ENCODE measurements at regions not wholly inside any gene's neighbourhood (a gene's known extent, or its start where the extent isn't known, plus 50 kb on each side); places are given as distances from the start of the nearest gene placed in this dataset.

GRCh38 chr2:215678094-215678493, 242.2 kb upstream of the FN1 start:
- H3K27ac ChIP-seq = no peak overlapping the region
- intact Hi-C loops (cut with DNase I) = no loop called here
- DNase-seq (ENCODE audit: low spot score) = no peak
- no peaks in the 10 kb centered on the region for H3K36me3 ChIP-seq
- H3K4me3 ChIP-seq = no peak overlapping the region
- no peaks in the 10 kb centered on the region for H3K4me1 ChIP-seq (replicated peaks)
- no peaks in the 10 kb centered on the region for H3K27me3 ChIP-seq (replicated peaks; ENCODE audit: insufficient read depth)
- TF ChIP-seq CTCF (IDR thresholded peaks at IDR 0.05) = no peak
- TF ChIP-seq POLR2AphosphoS5 (IDR thresholded peaks at IDR 0.05) = no peak
- no peak for TF ChIP-seq POLR2A (IDR thresholded peaks at IDR 0.05)
- H3K9me3 ChIP-seq = no peaks in the 10 kb centered on the region

GRCh38 chr2:215677481-215677880, 241.6 kb upstream of the FN1 start:
- no peak for TF ChIP-seq CTCF (IDR thresholded peaks at IDR 0.05)
- TF ChIP-seq POLR2A (IDR thresholded peaks at IDR 0.05) = no peak
- no peak for TF ChIP-seq POLR2AphosphoS5 (IDR thresholded peaks at IDR 0.05)
- intact Hi-C loops (cut with DNase I) = no loop called here
- H3K36me3 ChIP-seq = no peaks in the 10 kb centered on the region

DNA sequence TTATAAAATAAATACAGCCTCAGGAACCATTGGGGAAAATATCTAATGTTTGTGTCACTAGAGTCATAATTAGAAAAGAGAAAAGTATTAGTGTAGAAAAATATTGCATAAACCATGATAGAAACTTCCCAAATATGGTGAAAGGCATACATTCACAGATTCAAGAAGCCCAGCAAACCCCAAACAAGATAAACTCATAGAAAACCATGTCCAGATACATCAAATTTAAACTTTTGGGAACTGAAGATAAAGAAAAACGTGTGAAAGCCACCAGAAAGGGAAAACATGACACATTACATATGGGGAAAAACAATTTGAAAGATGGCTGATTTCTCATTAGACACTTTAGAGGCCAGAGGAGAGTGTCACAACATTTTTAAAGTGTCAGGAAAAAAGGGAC, 236.5 kb upstream of the FN1 start:
- WGBS = 79% methylated on average over 1 of the region's 1 CpG
- Histone ChIP-seq H3K4me1 (replicated peaks) (no peaks in the 10 kb centered on the region), H3K9me3 (no peaks in the 10 kb centered on the region), H3K27me3 (replicated peaks; ENCODE audit: insufficient read depth) (no peaks in the 10 kb centered on the region), H3K4me3 (no peak overlapping the region), H3K36me3 (no peaks in the 10 kb centered on the region), H3K27ac (no peak overlapping the region)
- TF ChIP-seq CTCF (IDR thresholded peaks at IDR 0.05) = no peak
- TF ChIP-seq POLR2AphosphoS5 (IDR thresholded peaks at IDR 0.05) = no peak
- no peak for TF ChIP-seq POLR2A (IDR thresholded peaks at IDR 0.05)
- DNase-seq (ENCODE audit: low spot score) = no peak
- intact Hi-C loops (cut with DNase I) = no loop called here

More at GRCh38 chr2:215677481-215677880, 241.6 kb upstream of the FN1 start:
- Histone ChIP-seq H3K27ac (no peak overlapping the region), H3K9me3 (no peaks in the 10 kb centered on the region), H3K27me3 (replicated peaks; ENCODE audit: insufficient read depth) (no peaks in the 10 kb centered on the region), H3K4me1 (replicated peaks) (no peaks in the 10 kb centered on the region), H3K4me3 (no peak overlapping the region)
- DNase-seq (ENCODE audit: low spot score) = no peak
- 86% methylated on average over 2 of the region's 2 CpGs for WGBS

DNA sequence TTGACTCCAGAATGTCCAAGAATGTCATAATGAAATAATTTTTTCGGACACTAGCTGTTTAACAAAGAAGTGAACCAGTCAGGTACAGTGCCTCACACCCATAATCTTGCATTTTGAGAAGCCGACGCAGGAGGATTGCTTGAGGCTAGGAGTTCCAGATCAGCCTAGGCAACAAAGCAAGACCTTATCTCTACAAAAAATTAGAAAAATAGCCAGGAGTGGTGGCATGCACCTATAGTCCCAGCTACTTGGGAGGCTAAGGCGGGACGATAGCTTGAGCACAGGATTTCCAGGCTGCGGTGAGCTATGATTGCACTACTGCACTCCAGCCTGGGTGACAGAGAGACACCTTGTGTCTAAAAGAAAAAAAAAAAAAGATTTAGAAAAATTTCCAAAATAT, 235.8 kb upstream of the FN1 start:
- Histone ChIP-seq H3K27me3 (replicated peaks; ENCODE audit: insufficient read depth) (no peaks in the 10 kb centered on the region), H3K4me1 (replicated peaks) (no peaks in the 10 kb centered on the region), H3K27ac (no peak overlapping the region), H3K9me3 (no peaks in the 10 kb centered on the region), H3K4me3 (no peak overlapping the region), H3K36me3 (no peaks in the 10 kb centered on the region)
- 80% methylated on average over 6 of the region's 6 CpGs for WGBS
- intact Hi-C loops (cut with DNase I) = no loop called here
- TF ChIP-seq POLR2A (IDR thresholded peaks at IDR 0.05) (no peak), POLR2AphosphoS5 (IDR thresholded peaks at IDR 0.05) (no peak), CTCF (IDR thresholded peaks at IDR 0.05) (no peak)
- DNase-seq (ENCODE audit: low spot score) = no peak

DNA sequence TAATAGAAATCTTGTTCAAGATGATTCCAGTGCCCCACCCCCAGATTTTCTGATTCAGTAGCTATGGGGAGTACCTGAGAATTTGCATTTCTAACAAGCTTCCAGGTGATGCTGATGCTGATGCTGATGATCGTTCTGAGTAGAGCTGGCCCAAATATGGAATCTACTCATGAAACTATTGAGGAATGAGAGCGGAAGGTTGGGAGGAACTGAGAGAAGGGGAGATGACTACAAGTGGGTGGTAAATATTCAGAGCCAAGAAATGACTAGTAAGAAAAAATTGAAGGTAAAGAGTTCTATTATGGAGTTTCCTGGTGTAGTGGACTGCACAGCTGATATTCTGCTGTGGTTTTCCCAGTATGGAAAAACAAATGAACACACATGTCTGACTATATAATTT, 235.4 kb upstream of the FN1 start:
- TF ChIP-seq POLR2A (IDR thresholded peaks at IDR 0.05) (no peak), POLR2AphosphoS5 (IDR thresholded peaks at IDR 0.05) (no peak), CTCF (IDR thresholded peaks at IDR 0.05) (no peak)
- no peaks in the 10 kb centered on the region for H3K9me3 ChIP-seq
- H3K4me3 ChIP-seq = no peak overlapping the region
- 95% methylated on average over 2 of the region's 2 CpGs for WGBS
- intact Hi-C loops (cut with DNase I) = no loop called here
- no peak for DNase-seq (ENCODE audit: low spot score)
- H3K27me3 ChIP-seq (replicated peaks; ENCODE audit: insufficient read depth) = no peaks in the 10 kb centered on the region
- no peak overlapping the region for H3K27ac ChIP-seq
- H3K36me3 ChIP-seq = no peaks in the 10 kb centered on the region
- H3K4me1 ChIP-seq (replicated peaks) = no peaks in the 10 kb centered on the region
